HCT116 (cell line): ENCODE measurements at regions not wholly inside any gene's neighbourhood (a gene's known extent, or its start where the extent isn't known, plus 50 kb on each side); places are given as distances from the start of the nearest gene placed in this dataset.

Source experiments
- FOSL1 ChIP-seq: IDR thresholded peaks from 2 replicates; pipeline ENCODE4 v1.6.1; 2012; ENCODE audit warnings: low read depth
- POLR2A ChIP-seq: IDR thresholded peaks from 2 replicates; pipeline ENCODE4 v1.7.0; 2011; ENCODE audit warnings: borderline replicate concordance; ENCODE audit not compliant: insufficient read depth, insufficient read length; ENCODE audit errors: extremely low read depth
- POLR2AphosphoS5 ChIP-seq: IDR thresholded peaks from 2 replicates; pipeline ENCODE4 v1.6.1; 2011; ENCODE audit warnings: mild to moderate bottlenecking, low read depth, low read length, moderate library complexity
- SRF ChIP-seq: IDR thresholded peaks from 2 replicates; pipeline ENCODE4 v1.6.1; 2012; ENCODE audit warnings: low read depth
- TCF7L2 ChIP-seq: IDR thresholded peaks from 2 replicates; pipeline ENCODE4 v1.7.0; 2011; ENCODE audit warnings: borderline replicate concordance, inconsistent platforms; ENCODE audit not compliant: insufficient read depth, insufficient read length; ENCODE audit errors: extremely low read depth
- YY1 ChIP-seq: IDR thresholded peaks from 2 replicates; pipeline ENCODE4 v1.6.1; 2011; ENCODE audit warnings: low read length, low read depth, moderate library complexity, mild to moderate bottlenecking; ENCODE audit not compliant: insufficient replicate concordance; ENCODE audit errors: extremely low read depth
- TF ChIP-seq, protein P1 (sequence below), 3 experiments: fragments of 200-600 bp in 1 of 3; sonication (generic) in 1 of 3; IDR thresholded peaks in 2 of 3; conservative IDR thresholded peaks in 1 of 3; 2 replicates each; pipeline ENCODE4 v1.5.1; 2012 to 2017; ENCODE audit warnings: low read depth in 2 of 3, low read length in 2 of 3, antibody characterized with exemption in 1 of 3, borderline replicate concordance in 1 of 3, control low read depth in 1 of 3, mild to moderate bottlenecking in 1 of 3, mixed read lengths in 1 of 3, mixed run types in 1 of 3, moderate library complexity in 1 of 3; ENCODE audit not compliant: insufficient read depth in 1 of 3

GRCh38 chr2:224156436-224156835 lies 117.3 kb upstream of the SERPINE2 start:
- no peak for TF ChIP-seq POLR2A
- no peak for TF ChIP-seq TCF7L2
- TF ChIP-seq, protein P1, sequence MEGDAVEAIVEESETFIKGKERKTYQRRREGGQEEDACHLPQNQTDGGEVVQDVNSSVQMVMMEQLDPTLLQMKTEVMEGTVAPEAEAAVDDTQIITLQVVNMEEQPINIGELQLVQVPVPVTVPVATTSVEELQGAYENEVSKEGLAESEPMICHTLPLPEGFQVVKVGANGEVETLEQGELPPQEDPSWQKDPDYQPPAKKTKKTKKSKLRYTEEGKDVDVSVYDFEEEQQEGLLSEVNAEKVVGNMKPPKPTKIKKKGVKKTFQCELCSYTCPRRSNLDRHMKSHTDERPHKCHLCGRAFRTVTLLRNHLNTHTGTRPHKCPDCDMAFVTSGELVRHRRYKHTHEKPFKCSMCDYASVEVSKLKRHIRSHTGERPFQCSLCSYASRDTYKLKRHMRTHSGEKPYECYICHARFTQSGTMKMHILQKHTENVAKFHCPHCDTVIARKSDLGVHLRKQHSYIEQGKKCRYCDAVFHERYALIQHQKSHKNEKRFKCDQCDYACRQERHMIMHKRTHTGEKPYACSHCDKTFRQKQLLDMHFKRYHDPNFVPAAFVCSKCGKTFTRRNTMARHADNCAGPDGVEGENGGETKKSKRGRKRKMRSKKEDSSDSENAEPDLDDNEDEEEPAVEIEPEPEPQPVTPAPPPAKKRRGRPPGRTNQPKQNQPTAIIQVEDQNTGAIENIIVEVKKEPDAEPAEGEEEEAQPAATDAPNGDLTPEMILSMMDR (IDR thresholded peaks at IDR 0.05 in 2 of 3, conservative IDR thresholded peaks at IDR 0.05 in 1 of 3; ENCODE audit: borderline replicate concordance in 1 of 3, insufficient read depth in 1 of 3, low read depth in 2 of 3, low read length in 2 of 3): no peak
- TF ChIP-seq SRF: no peak
- TF ChIP-seq YY1: no peak
- TF ChIP-seq POLR2AphosphoS5: no peak
- TF ChIP-seq FOSL1: no peak
